Renal cortical epithelial cell (primary cell): ENCODE measurements at regions not wholly inside any gene's neighbourhood (a gene's known extent, or its start where the extent isn't known, plus 50 kb on each side); places are given as distances from the start of the nearest gene placed in this dataset.

Experiments used
- DNase-seq: peaks from one replicate; pipeline ENCODE4 v3.0.0-alpha.2; 2011; ENCODE audit warnings: low read depth

- DNase-seq = peak; percentile 78
Observed at GRCh38 chr2:190809139-190809764, 71.4 kb upstream of the GLS start.

DNA sequence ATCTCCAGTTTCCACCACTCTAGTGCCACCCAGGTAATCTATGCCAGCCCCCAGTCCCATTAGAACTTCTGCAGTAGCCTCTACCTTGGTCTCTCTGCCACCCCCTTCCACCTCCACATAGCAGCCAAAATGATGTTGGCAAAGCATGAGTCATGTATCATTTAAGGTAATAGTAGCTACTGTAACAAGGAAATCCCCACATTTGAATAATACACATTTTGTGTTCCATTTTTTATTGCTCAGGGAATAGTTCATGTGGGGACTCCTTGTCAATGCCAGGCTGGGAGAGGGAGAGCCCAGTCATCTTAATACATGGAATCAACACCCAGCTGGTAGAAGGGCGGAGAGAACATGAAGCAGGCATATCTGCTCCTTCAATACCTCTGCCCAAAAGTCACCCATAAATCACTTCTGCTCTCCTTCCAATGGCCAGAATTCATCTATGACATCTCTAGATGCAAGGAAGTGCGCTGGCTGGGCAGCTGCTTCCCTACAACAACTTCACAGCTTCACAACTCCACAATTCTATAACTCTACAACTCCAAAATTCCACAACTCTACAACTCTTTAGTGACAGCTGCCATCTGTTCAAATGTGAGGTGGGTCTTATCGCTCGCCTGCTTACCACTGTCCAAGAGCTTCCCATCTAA is 70.6 kb upstream of the GLS start:
- peak; percentile 53 for DNase-seq

DNA sequence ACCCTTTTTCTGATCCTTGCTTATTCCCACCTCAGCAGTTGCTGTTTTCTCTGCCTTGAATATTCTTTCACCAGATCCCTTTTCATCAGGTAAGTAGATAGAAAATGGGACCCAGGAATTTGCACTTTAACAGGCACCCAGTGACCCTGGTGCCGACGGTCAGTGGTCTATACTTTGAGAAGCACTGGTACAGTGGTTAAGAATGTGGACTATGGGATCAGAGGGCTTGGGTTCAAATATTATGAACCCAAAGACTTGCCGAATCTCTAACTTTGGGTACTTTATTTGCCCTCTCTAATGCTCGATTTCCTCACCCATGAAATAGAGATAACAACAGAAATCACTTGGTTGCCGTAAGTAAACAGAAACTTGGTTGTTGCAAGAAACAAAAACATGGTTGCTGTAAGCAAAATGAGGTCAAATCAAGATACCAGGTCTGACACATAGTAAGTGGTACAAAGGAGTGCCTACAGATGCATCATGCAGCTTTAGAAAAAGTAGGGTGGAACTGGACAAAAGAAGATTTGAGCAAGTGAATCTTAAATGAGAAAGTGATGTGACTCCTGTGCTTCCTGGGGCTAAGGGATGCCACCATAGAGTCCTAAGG is 69.5 kb upstream of the GLS start:
- DNase-seq = no peak

GRCh38 chr2:190811811-190812210 is 68.8 kb upstream of the GLS start:
- DNase-seq = no peak

GRCh38 chr2:190812506-190813294 is 67.9 kb upstream of the GLS start:
- DNase-seq = no peak

DNA sequence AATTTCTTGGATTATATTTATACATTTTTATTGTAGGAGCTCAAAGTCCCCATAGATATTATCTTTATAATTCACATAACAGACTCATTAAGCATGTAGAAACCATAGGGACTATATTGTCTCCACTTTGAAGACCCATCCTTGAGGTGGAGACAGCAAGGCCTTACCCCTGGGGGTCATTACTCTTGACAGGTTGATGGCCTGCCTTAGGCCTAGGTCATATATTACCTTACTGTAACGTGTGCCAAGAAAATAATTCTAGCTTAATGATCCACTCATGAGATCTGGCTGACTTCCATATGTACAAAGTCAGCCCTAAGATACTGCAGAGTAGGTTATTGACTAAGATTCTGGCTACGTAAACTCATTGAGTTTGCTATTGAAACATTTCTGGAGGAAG is 65.4 kb upstream of the GLS start:
- DNase-seq = peak; percentile 69

DNA sequence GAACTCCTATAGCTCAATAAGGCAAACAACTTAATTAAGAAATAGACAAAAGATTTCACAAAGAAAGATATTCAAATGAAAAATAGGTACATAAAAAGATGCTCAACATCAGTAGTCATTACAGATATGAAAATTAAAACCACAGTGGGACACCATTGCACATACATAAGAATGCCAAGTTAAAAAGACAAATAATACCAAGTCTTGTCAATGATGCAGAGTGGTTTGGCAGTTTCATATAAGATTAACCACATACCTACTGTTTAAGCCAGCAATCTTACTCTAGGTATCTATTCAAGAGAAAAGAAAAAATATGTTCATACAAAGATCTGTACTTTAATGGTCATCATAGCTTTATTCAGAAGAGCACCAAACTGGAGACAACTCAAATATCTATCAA is 63.5 kb upstream of the GLS start:
- DNase-seq = no peak

DNA sequence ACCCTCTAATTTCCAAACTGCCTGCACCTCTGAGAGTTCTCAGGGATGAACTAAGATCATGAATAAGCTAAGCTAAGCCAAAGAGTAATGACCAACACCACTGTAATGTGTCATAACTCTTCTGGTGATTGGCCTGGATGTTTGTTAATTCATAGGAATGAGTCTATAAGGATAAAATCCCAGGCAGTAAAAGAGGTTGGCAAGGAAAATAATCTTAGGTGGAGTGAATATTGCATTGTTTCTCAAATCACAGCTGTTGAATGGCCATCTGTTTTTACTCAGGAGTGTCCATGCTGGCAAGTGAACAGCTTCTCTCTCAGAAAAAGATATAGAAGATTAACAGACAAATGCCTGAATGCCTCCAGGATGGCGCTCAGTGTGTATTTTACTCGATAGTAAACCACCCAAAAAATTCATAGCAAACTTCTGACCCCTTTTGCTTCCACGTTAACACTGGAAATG is 60.8 kb upstream of the GLS start:
- DNase-seq = no peak

DNA sequence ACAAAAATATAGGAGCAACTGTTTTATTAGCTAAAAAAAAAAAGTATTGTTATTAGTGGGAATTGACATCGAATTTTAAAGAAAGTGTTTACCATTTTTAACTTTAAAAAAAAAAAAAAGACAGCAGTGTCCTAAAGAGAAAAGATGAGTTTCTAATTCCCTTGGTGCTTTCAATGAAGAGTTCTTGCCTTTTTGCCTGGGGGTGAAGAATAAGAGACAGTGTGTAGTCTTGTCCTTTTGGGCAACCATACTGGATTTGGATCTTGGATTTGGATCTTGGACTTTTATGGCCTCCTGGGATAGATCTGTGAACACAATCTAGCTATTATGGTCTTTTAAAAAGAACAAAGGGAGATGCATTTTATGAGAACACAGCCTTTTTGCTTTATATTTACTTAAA is 60.2 kb upstream of the GLS start:
- no peak for DNase-seq

GRCh38 chr2:190822043-190822442 is 58.6 kb upstream of the GLS start:
- no peak for DNase-seq

DNA sequence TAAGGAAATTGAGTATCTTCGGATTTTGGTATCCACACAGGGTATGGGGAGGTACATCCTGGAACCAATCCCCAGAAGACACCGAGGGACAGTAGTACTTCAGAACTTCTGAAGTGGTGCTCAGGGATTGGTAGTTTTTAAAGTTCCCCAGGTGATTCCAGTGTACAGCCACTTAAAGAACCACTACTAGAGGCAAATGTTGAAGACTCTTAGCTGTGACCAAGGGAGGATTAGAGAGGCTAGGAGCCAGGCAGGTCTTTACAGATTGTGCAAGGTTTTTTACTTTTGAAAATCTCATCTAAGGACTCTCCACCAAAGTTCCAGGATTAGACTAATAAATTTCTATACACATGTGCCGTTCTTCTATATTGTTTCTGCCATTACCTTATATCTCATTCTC is 52.9 kb upstream of the GLS start:
- DNase-seq = no peak

GRCh38 chr2:190829642-190830041 is 51.0 kb upstream of the GLS start:
- no peak for DNase-seq
